ENCODE measurements at regions not wholly inside any gene's neighbourhood (a gene's known extent, or its start where the extent isn't known, plus 50 kb on each side); places are given as distances from the start of the nearest gene placed in this dataset.

DNA sequence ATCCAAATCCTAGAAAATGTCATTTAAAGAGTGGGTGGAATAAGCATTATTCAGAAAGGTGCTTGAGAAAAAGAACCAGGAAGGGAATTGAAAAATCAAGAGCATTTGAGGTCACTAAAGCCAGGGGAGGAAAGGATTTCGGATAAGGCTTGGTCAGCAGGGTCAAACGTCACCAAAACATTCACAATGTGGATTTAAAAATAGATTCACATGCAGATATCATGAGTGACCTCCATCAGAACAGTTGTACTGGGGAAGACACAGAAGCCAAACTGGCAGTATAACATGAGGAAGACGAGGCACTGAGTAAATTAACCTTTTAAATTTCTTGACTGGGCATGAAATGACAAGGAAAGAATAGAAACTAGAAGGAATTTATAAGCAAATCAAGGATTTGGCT is 175.1 kb upstream of the CCDC196 start:
- intact Hi-C loops (cut with DNase I): no loop called here
- Histone ChIP-seq H3K9me3 (no peaks in the 10 kb centered on the region), H3K27me3 (no peaks in the 10 kb centered on the region)

GRCh38 chr14:66311990-66312389 is 174.2 kb upstream of the CCDC196 start:
- H3K27ac ChIP-seq: no peak overlapping the region
- intact Hi-C loops (cut with DNase I): no loop called here

More for the DNA sequence above, 175.1 kb upstream of the CCDC196 start:
- Histone ChIP-seq H3K4me1 (no peaks in the 10 kb centered on the region), H3K36me3 (no peaks in the 10 kb centered on the region), H3K27ac (no peak overlapping the region), H3K4me3 (no peak overlapping the region)
- DNase-seq (ENCODE audit: low spot score in 2 of 2): no peak
- TF ChIP-seq CTCF (IDR thresholded peaks at IDR 0.05): no peak

DNA sequence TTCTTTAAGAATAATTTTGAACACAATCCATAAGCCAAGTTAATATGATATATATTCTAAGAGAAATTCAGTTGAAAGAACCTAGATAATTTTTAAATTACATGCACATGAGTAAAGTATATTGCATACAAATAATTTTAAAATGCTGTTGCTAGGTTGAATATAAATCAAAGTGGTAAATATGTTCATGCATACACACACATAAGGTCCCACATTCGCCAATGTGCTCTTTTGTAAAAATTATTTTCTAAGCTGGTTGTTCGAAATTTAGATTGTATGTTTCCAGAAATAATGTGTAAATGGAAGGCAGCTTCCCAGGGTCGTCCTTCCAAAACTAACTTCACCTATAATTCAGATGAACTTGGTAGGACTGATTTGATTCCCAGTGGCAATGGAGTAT is 173.7 kb upstream of the CCDC196 start:
- DNase-seq (ENCODE audit: low spot score in 2 of 2): no peak
- no peak for TF ChIP-seq CTCF (IDR thresholded peaks at IDR 0.05)
- H3K27ac ChIP-seq: no peak overlapping the region
- no peaks in the 10 kb centered on the region for H3K36me3 ChIP-seq
- intact Hi-C loops (cut with DNase I): no loop called here
- no peak overlapping the region for H3K4me3 ChIP-seq
- H3K9me3 ChIP-seq: no peaks in the 10 kb centered on the region
- H3K27me3 ChIP-seq: no peaks in the 10 kb centered on the region
- no peaks in the 10 kb centered on the region for H3K4me1 ChIP-seq

More at GRCh38 chr14:66311990-66312389, 174.2 kb upstream of the CCDC196 start:
- Histone ChIP-seq H3K36me3 (no peaks in the 10 kb centered on the region), H3K27me3 (no peaks in the 10 kb centered on the region), H3K4me1 (no peaks in the 10 kb centered on the region), H3K9me3 (no peaks in the 10 kb centered on the region), H3K4me3 (no peak overlapping the region)
- no peak for DNase-seq (ENCODE audit: low spot score in 2 of 2)
- no peak for TF ChIP-seq CTCF (IDR thresholded peaks at IDR 0.05)

- Histone ChIP-seq H3K4me1 (no peaks in the 10 kb centered on the region), H3K4me3 (no peak overlapping the region), H3K27ac (no peak overlapping the region), H3K36me3 (no peaks in the 10 kb centered on the region), H3K27me3 (no peaks in the 10 kb centered on the region), H3K9me3 (peaks cover 0 to 7% of the 10 kb centered on the region in 2 donors)
- DNase-seq (ENCODE audit: low spot score in 2 of 2): no peak
- intact Hi-C loops (cut with DNase I): no loop called here
- no peak for TF ChIP-seq CTCF (IDR thresholded peaks at IDR 0.05)
Observed at GRCh38 chr14:66315098-66315497, 171.1 kb upstream of the CCDC196 start.

- TF ChIP-seq CTCF (IDR thresholded peaks at IDR 0.05): no peak
- no peak overlapping the region for H3K27ac ChIP-seq
- no peak for DNase-seq (ENCODE audit: low spot score in 2 of 2)
- no peak overlapping the region for H3K4me3 ChIP-seq
- H3K4me1 ChIP-seq: no peaks in the 10 kb centered on the region
- H3K36me3 ChIP-seq: no peaks in the 10 kb centered on the region
- H3K27me3 ChIP-seq: no peaks in the 10 kb centered on the region
- intact Hi-C loops (cut with DNase I): no loop called here
- H3K9me3 ChIP-seq: peaks cover 0 to 7% of the 10 kb centered on the region in 2 donors
Observed at GRCh38 chr14:66315548-66315947, 170.6 kb upstream of the CCDC196 start.

DNA sequence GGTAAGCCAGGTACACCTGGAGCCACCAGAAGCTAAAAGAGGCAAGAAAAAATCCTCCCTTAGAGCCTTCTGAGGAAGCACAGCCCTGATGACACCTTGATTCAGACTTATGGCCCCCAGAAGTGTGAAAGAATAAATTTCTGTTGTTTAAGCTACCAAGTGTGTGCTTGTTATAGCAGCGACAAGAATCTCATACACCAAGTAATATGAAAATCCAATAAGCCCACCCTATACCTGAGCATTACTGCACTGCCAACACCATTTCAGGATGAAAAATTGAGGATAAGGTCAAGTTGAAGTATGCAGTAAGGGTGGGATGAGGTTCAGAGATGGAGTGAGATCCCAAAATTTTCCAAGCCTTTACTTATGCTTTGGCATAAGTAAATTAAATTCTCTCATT is 163.6 kb upstream of the CCDC196 start:
- Histone ChIP-seq H3K9me3 (peaks cover 0 to 7% of the 10 kb centered on the region in 2 donors), H3K27ac (no peak overlapping the region), H3K27me3 (no peaks in the 10 kb centered on the region), H3K4me3 (no peak overlapping the region), H3K36me3 (no peaks in the 10 kb centered on the region), H3K4me1 (no peaks in the 10 kb centered on the region)
- intact Hi-C loops (cut with DNase I): no loop called here
- no peak for DNase-seq (ENCODE audit: low spot score in 2 of 2)
- no peak for TF ChIP-seq CTCF (IDR thresholded peaks at IDR 0.05)

Measured in ascending aorta (tissue), 2 donors.